Esophagus squamous epithelium (tissue), 4 donors: ENCODE measurements at regions not wholly inside any gene's neighbourhood (a gene's known extent, or its start where the extent isn't known, plus 50 kb on each side); places are given as distances from the start of the nearest gene placed in this dataset.

Experiments
- POLR2A ChIP-seq, 4 donors: fragments of 450-650 bp; IDR thresholded peaks; one replicate each; pipeline ENCODE4 v1.6.1; 2017; ENCODE audit warnings: antibody characterized with exemption in 4 of 4, mild to moderate bottlenecking in 4 of 4, moderate library complexity in 3 of 4
- TF ChIP-seq, protein P1 (sequence below), 6 experiments: fragments of 450-650 bp in 4 of 6; fragments of 200-600 bp in 2 of 6; sonication (generic) in 2 of 6; IDR thresholded peaks; one replicate each; pipeline ENCODE4 v1.5.1; 2016 to 2019; ENCODE audit warnings: antibody characterized with exemption in 6 of 6, mild to moderate bottlenecking in 4 of 6, moderate library complexity in 4 of 6

DNA sequence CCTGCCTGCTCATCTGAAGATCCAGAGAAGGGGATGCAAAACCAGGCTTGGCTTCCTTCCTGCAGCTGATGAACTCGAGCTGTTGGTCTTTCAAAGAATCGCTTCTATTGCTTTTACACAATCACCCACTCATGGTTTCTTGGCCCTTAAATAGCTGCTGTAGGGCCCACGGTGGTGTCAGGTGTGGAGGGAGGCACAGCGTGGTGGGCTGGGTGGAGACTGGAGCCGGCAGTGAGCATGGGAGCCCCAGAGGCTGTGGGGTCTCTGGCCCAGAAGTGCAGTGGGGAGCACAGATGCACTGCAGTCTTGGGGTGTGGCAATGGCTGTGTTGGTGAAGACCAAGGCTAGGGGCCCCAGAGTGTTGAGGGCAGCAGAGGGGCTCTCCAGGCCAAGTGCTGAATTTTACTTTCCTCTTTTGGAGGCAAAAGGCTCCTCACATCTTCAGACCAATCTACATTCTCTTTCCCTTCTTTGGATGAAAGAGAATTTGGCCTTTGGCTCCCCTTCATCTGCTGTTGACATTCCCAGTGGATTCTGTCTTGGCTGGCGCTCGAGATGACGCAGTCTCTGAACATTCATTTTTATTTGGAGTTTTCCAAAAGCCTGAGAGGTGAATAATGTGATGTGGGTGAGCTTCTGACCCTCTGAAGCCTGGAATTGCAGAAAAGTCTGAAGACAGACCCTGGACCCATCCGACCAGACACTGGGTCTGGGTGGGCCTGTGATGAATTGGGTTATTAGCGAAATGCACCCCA lies 70.1 kb upstream of the ASB18 start:
- TF ChIP-seq, protein P1, sequence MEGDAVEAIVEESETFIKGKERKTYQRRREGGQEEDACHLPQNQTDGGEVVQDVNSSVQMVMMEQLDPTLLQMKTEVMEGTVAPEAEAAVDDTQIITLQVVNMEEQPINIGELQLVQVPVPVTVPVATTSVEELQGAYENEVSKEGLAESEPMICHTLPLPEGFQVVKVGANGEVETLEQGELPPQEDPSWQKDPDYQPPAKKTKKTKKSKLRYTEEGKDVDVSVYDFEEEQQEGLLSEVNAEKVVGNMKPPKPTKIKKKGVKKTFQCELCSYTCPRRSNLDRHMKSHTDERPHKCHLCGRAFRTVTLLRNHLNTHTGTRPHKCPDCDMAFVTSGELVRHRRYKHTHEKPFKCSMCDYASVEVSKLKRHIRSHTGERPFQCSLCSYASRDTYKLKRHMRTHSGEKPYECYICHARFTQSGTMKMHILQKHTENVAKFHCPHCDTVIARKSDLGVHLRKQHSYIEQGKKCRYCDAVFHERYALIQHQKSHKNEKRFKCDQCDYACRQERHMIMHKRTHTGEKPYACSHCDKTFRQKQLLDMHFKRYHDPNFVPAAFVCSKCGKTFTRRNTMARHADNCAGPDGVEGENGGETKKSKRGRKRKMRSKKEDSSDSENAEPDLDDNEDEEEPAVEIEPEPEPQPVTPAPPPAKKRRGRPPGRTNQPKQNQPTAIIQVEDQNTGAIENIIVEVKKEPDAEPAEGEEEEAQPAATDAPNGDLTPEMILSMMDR (IDR thresholded peaks at IDR 0.05) = no peak
- no peak for TF ChIP-seq POLR2A (IDR thresholded peaks at IDR 0.05)
